ENCODE measurements at regions not wholly inside any gene's neighbourhood (a gene's known extent, or its start where the extent isn't known, plus 50 kb on each side); places are given as distances from the start of the nearest gene placed in this dataset.

DNA sequence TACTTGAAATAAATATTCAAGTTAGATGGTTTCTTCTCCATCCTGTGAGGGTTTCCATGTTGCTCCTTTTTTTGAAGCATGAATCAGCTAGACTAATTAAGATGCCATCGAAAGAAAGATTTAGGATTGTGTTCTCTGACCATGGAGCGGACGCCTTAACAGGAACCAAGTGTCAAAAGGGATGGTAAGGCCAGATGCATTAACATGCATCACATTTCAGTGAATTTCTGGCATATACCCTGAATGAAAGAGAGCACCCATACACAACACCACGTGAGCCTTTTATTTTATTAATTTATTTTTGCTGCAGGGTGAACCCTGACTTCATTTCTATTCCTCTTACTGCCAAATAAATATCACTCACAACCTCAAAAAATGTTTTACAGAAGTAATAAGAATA lies 1045.3 kb upstream of the ARRDC3 start:
- no peak for DNase-seq (ENCODE audit: low read depth)
- no peak overlapping the region for H3K4me3 ChIP-seq (replicated peaks; ENCODE audit: low read depth, low read length)
- TF ChIP-seq, protein P1, sequence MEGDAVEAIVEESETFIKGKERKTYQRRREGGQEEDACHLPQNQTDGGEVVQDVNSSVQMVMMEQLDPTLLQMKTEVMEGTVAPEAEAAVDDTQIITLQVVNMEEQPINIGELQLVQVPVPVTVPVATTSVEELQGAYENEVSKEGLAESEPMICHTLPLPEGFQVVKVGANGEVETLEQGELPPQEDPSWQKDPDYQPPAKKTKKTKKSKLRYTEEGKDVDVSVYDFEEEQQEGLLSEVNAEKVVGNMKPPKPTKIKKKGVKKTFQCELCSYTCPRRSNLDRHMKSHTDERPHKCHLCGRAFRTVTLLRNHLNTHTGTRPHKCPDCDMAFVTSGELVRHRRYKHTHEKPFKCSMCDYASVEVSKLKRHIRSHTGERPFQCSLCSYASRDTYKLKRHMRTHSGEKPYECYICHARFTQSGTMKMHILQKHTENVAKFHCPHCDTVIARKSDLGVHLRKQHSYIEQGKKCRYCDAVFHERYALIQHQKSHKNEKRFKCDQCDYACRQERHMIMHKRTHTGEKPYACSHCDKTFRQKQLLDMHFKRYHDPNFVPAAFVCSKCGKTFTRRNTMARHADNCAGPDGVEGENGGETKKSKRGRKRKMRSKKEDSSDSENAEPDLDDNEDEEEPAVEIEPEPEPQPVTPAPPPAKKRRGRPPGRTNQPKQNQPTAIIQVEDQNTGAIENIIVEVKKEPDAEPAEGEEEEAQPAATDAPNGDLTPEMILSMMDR (IDR thresholded peaks at IDR 0.05; ENCODE audit: low read length, missing control alignments) = no peak

DNA sequence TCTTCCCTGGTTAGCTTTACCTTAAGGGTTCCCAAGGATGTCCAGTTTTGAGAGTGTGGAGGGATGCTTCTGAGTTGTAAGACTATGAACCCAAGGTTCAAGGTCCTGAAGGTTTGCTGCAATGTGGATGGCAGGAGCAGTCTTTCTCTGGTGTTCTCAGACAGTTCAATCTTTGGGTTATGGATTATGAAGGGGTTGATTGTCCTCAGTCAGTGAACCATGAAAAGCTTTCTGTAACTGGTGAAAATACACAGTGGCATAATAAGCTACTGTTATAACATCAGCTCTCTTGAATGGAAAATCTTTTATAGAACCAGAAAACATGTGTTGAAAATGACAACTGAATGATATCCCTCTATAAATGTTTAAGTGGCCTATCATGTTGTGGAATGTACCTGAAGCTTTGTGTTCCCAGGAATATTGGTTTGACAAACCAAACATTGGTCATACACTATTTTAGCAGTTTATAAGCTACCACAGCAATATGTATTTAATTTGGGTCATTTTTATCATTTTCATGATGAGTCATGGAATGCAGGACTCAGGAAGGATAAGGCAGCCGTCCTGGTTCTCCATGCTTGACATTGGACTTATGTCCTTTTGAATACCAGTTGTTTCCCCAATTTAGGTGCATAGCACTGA lies 1041.8 kb upstream of the ARRDC3 start:
- TF ChIP-seq, protein P1 (IDR thresholded peaks at IDR 0.05; ENCODE audit: low read length, missing control alignments) = no peak
- no peak for DNase-seq (ENCODE audit: low read depth)
- no peak overlapping the region for H3K4me3 ChIP-seq (replicated peaks; ENCODE audit: low read depth, low read length)

DNA sequence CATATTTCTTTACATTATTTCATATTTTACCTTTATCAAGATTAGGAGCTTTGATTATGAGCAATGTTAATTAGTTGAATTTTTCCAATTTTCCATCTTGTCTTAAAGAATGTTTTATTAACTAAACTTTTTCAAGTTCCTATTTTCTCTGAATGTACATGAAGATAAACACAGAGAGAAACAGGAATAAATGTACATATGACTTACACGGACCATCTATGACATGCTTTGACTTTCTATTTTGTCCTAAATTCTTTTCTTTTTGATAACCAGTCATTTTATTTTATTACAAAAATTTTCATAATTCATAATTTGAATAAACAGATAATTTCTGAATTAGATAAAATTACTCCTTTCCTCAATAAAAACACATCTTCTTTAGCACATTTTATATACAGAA lies 1038.8 kb upstream of the ARRDC3 start:
- DNase-seq (ENCODE audit: low read depth) = no peak
- TF ChIP-seq, protein P1 (IDR thresholded peaks at IDR 0.05; ENCODE audit: low read length, missing control alignments) = no peak
- no peak overlapping the region for H3K4me3 ChIP-seq (replicated peaks; ENCODE audit: low read depth, low read length)

DNA sequence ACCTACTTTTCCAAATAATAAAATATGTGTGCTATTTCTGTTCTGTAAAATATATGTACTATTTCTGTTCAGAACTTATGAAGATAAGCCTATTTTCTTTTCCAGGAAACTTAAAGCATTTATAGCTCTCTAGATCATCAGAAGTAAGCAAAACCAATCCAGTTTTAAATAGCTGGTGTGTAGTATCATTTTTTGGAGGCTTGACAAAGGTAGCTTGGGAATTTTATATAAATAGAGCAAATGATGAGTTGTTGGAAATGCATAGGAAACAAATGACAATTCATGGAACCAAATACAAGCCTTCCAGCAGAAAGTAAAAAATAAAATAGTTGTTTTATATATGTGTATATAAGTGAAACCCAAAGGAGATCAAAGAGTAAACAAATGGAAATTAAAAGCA lies 1038.1 kb upstream of the ARRDC3 start:
- TF ChIP-seq, protein P1 (IDR thresholded peaks at IDR 0.05; ENCODE audit: low read length, missing control alignments) = no peak
- no peak overlapping the region for H3K4me3 ChIP-seq (replicated peaks; ENCODE audit: low read depth, low read length)

DNA sequence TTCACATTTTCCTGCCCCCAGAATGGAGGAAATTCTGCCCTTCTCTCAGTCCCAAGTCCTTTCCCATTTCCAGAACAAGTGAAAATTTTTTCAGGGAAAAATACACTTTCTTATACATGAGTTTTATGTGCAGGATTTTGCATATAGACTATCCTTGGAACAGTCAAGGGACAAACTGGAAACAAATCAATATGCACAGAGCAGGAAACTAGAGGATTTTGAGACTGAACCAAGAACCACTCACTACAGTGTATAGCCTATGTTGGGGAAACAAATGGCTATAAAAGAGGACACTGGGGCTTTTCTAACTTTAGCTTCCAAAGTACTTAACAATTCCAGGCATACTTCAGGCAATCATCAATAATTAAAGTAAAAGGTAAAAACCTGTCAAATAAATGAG lies 1036.1 kb upstream of the ARRDC3 start:
- TF ChIP-seq, protein P1 (IDR thresholded peaks at IDR 0.05; ENCODE audit: low read length, missing control alignments) = no peak
- no peak overlapping the region for H3K4me3 ChIP-seq (replicated peaks; ENCODE audit: low read depth, low read length)
- no peak for DNase-seq (ENCODE audit: low read depth)

More for the DNA sequence above, 1038.1 kb upstream of the ARRDC3 start:
- no peak for DNase-seq (ENCODE audit: low read depth)

DNA sequence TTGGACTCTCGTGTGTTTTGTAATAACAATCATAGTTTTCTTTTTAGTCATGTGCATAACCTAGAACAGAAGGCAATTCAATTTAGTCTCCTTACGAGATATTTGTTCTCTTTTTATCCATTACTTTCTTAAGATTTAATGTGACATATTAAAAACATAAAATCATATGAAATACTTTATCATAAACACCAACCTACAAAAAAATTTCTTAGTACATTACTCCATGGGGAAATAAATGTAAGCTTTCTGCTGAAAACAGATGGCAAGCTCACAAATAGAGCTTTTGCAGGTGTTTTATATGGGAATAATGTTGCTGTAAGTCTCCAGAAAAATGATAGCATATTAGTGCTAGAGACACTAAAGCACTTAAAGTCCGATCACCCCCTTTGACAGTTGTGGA lies 1035.2 kb upstream of the ARRDC3 start:
- TF ChIP-seq, protein P1 (IDR thresholded peaks at IDR 0.05; ENCODE audit: low read length, missing control alignments) = no peak
- no peak for DNase-seq (ENCODE audit: low read depth)
- H3K4me3 ChIP-seq (replicated peaks; ENCODE audit: low read depth, low read length) = no peak overlapping the region

DNA sequence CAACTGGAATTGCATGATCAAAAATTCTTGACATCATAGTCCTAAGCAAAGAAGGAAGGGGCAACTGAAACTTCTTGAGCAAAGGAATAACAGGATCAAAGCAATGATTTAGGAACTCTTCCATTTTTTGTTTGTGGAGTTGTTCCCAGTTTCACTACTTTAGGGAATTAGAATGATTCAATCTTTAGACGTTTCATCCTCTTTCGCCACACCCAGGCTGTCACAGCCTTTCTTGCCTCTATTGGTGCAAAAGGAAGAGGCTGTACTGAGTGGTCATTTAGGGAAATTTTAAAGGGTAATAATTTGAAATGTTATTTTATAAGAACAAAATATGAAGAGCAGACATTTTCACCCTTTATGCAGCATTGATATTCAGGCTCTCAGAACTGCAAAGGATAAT lies 1026.0 kb upstream of the ARRDC3 start:
- H3K4me3 ChIP-seq (replicated peaks; ENCODE audit: low read depth, low read length) = no peak overlapping the region
- TF ChIP-seq, protein P1 (IDR thresholded peaks at IDR 0.05; ENCODE audit: low read length, missing control alignments) = no peak
- DNase-seq (ENCODE audit: low read depth) = peak; percentile 7
